IPS-20b (cell line): ENCODE measurements at regions not wholly inside any gene's neighbourhood (a gene's known extent, or its start where the extent isn't known, plus 50 kb on each side); places are given as distances from the start of the nearest gene placed in this dataset.
"Not testable (repeated sequence)": the region's sequence is repeated elsewhere in the genome, so short reads cannot be mapped to it uniquely, and the experiment has no call there.

Source experiments
- H3K27ac ChIP-seq: one replicate; pipeline ENCODE4 v1.5.1; 2013; ENCODE audit warnings: low read length
- H3K27me3 ChIP-seq: 2 replicates; pipeline ENCODE4 v1.6.1; 2013; ENCODE audit warnings: mild to moderate bottlenecking, low read length, inconsistent platforms; ENCODE audit not compliant: insufficient read depth
- H3K36me3 ChIP-seq: 2 replicates; pipeline ENCODE4 v1.6.1; 2013; ENCODE audit warnings: low read depth, mild to moderate bottlenecking, inconsistent platforms, low read length, moderate library complexity; ENCODE audit not compliant: insufficient read depth
- H3K4me1 ChIP-seq: 2 replicates; pipeline ENCODE4 v1.6.1; 2013; ENCODE audit warnings: mild to moderate bottlenecking, control low read depth, inconsistent platforms, low read length, moderate library complexity; ENCODE audit not compliant: insufficient read depth
- H3K4me3 ChIP-seq: 2 replicates; pipeline ENCODE4 v1.5.1; 2013; ENCODE audit warnings: mild to moderate bottlenecking, low read length, inconsistent platforms
- H3K9ac ChIP-seq: 2 replicates; pipeline ENCODE4 v1.6.1; 2013; ENCODE audit warnings: low read depth, mild to moderate bottlenecking, inconsistent platforms, low read length, moderate library complexity
- H3K9me3 ChIP-seq: 2 replicates; pipeline ENCODE4 v1.6.1; 2013; ENCODE audit warnings: mild to moderate bottlenecking, low read depth, low read length, inconsistent platforms; ENCODE audit not compliant: insufficient read depth

GRCh38 chr18:22739061-22739642, 194.0 kb upstream of the RBBP8 start:
- Histone ChIP-seq H3K4me3 (no peak overlapping the region), H3K27ac (no peak overlapping the region)

GRCh38 chr18:22739789-22740188, 193.3 kb upstream of the RBBP8 start:
- H3K36me3 ChIP-seq, result no peaks in the 10 kb centered on the region
- H3K27ac ChIP-seq, result no peak overlapping the region
- H3K4me3 ChIP-seq, result no peak overlapping the region
- no peaks in the 10 kb centered on the region for H3K9me3 ChIP-seq
- no peaks in the 10 kb centered on the region; the same call in 1 of the 2 replicates for H3K4me1 ChIP-seq
- H3K27me3 ChIP-seq, result no peaks in the 10 kb centered on the region
- no peak overlapping the region for H3K9ac ChIP-seq

More at GRCh38 chr18:22739061-22739642, 194.0 kb upstream of the RBBP8 start:
- no peaks in the 10 kb centered on the region; the same call in 1 of the 2 replicates for H3K4me1 ChIP-seq
- H3K9ac ChIP-seq, result no peak overlapping the region
- H3K27me3 ChIP-seq, result no peaks in the 10 kb centered on the region
- no peaks in the 10 kb centered on the region for H3K9me3 ChIP-seq
- no peaks in the 10 kb centered on the region for H3K36me3 ChIP-seq

- no peak overlapping the region for H3K9ac ChIP-seq
- H3K4me3 ChIP-seq, result no peak overlapping the region
- no peaks in the 10 kb centered on the region for H3K4me1 ChIP-seq
- no peaks in the 10 kb centered on the region for H3K9me3 ChIP-seq
- H3K27ac ChIP-seq, result no peak overlapping the region
- no peaks in the 10 kb centered on the region for H3K36me3 ChIP-seq
- H3K27me3 ChIP-seq, result no peaks in the 10 kb centered on the region
Measured at GRCh38 chr18:22741318-22741717, 191.8 kb upstream of the RBBP8 start.

GRCh38 chr18:22742409-22742808, 190.7 kb upstream of the RBBP8 start:
- no peaks in the 10 kb centered on the region for H3K36me3 ChIP-seq
- no peaks in the 10 kb centered on the region for H3K9me3 ChIP-seq
- H3K27ac ChIP-seq, result no peak overlapping the region
- H3K4me1 ChIP-seq, result no peaks in the 10 kb centered on the region
- H3K4me3 ChIP-seq, result no peak overlapping the region
- no peaks in the 10 kb centered on the region for H3K27me3 ChIP-seq
- no peak overlapping the region for H3K9ac ChIP-seq

GRCh38 chr18:22745966-22746365, 187.2 kb upstream of the RBBP8 start:
- H3K27me3 ChIP-seq, result no peaks in the 10 kb centered on the region
- no peak overlapping the region for H3K27ac ChIP-seq
- no peaks in the 10 kb centered on the region for H3K4me1 ChIP-seq
- H3K9me3 ChIP-seq, result no peaks in the 10 kb centered on the region
- no peak overlapping the region for H3K4me3 ChIP-seq
- no peaks in the 10 kb centered on the region for H3K36me3 ChIP-seq
- no peak overlapping the region for H3K9ac ChIP-seq

- no peaks in the 10 kb centered on the region for H3K9me3 ChIP-seq
- H3K4me3 ChIP-seq, result no peak overlapping the region
- no peaks in the 10 kb centered on the region for H3K36me3 ChIP-seq
- no peaks in the 10 kb centered on the region for H3K27me3 ChIP-seq
- H3K4me1 ChIP-seq, result no peaks in the 10 kb centered on the region
- no peak overlapping the region for H3K9ac ChIP-seq
- H3K27ac ChIP-seq, result no peak overlapping the region
Measured at GRCh38 chr18:22752014-22752413, 181.1 kb upstream of the RBBP8 start.

- Histone ChIP-seq H3K4me1 (no peaks in the 10 kb centered on the region), H3K9ac (no peak overlapping the region), H3K36me3 (no peaks in the 10 kb centered on the region), H3K9me3 (no peaks in the 10 kb centered on the region), H3K27me3 (no peaks in the 10 kb centered on the region), H3K4me3 (no peak overlapping the region), H3K27ac (no peak overlapping the region)
Measured at GRCh38 chr18:22753130-22753831, 179.8 kb upstream of the RBBP8 start.

GRCh38 chr18:22764005-22764404, 169.1 kb upstream of the RBBP8 start:
- H3K9me3 ChIP-seq, H3K36me3 ChIP-seq, H3K4me1 ChIP-seq, H3K27me3 ChIP-seq, H3K4me3 ChIP-seq, H3K9ac ChIP-seq, H3K27ac ChIP-seq: not testable (repeated sequence)

- Histone ChIP-seq H3K4me3 (no peak overlapping the region), H3K27ac (no peak overlapping the region), H3K27me3 (no peaks in the 10 kb centered on the region), H3K9ac (no peak overlapping the region), H3K9me3 (no peaks in the 10 kb centered on the region), H3K36me3 (no peaks in the 10 kb centered on the region), H3K4me1 (no peaks in the 10 kb centered on the region)
Measured at GRCh38 chr18:22765896-22766295, 167.2 kb upstream of the RBBP8 start.

- no peaks in the 10 kb centered on the region for H3K36me3 ChIP-seq
- H3K9ac ChIP-seq, result no peak overlapping the region
- no peaks in the 10 kb centered on the region for H3K4me1 ChIP-seq
- H3K4me3 ChIP-seq, result no peak overlapping the region
- H3K27me3 ChIP-seq, result no peaks in the 10 kb centered on the region
- no peaks in the 10 kb centered on the region for H3K9me3 ChIP-seq
- no peak overlapping the region for H3K27ac ChIP-seq
Measured at GRCh38 chr18:22767653-22768052, 165.5 kb upstream of the RBBP8 start.

GRCh38 chr18:22773944-22774343, 159.2 kb upstream of the RBBP8 start:
- H3K27me3 ChIP-seq, result no peaks in the 10 kb centered on the region
- no peaks in the 10 kb centered on the region for H3K9me3 ChIP-seq
- H3K36me3 ChIP-seq, result no peaks in the 10 kb centered on the region
- no peaks in the 10 kb centered on the region for H3K4me1 ChIP-seq
- no peak overlapping the region for H3K9ac ChIP-seq
- no peak overlapping the region for H3K27ac ChIP-seq
- H3K4me3 ChIP-seq, result no peak overlapping the region

GRCh38 chr18:22778996-22779395, 154.1 kb upstream of the RBBP8 start:
- no peak overlapping the region for H3K27ac ChIP-seq
- H3K27me3 ChIP-seq, result no peaks in the 10 kb centered on the region
- H3K9ac ChIP-seq, result no peak overlapping the region
- H3K9me3 ChIP-seq, result no peaks in the 10 kb centered on the region
- no peaks in the 10 kb centered on the region for H3K36me3 ChIP-seq
- no peaks in the 10 kb centered on the region for H3K4me1 ChIP-seq
- H3K4me3 ChIP-seq, result no peak overlapping the region
